HG03432 (cell line): ENCODE measurements at regions not wholly inside any gene's neighbourhood (a gene's known extent, or its start where the extent isn't known, plus 50 kb on each side); places are given as distances from the start of the nearest gene placed in this dataset.
"Not testable (repeated sequence)": the region's sequence is repeated elsewhere in the genome, so short reads cannot be mapped to it uniquely, and the experiment has no call there.

Experiments used
- ATAC-seq: cut with Tn5 transposase; IDR thresholded peaks from one replicate; pipeline ENCODE4 v1.9.1; 2021; ENCODE audit warnings: mild to moderate bottlenecking, moderate library complexity; ENCODE audit not compliant: unreplicated experiment

DNA sequence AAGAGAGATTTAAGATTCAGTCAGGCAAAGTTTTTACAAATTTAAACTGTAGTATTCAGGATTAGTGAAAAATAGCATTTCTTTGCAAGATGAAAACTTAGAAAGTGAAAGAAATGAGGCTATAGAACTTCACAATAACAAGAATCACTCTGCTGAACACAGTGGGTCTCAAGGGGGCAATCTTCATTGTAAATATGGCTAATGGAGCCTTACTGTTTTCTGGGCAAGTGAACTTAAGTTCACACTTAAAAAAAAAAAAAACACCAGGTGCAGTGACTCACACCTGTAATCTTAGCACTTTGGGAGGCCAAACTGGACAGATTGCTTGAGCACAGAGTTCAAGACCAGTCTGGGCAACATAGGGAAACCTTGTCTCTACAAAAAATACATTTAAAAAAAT lies 175.9 kb upstream of the SNX2 start:
- no peak for ATAC-seq

DNA sequence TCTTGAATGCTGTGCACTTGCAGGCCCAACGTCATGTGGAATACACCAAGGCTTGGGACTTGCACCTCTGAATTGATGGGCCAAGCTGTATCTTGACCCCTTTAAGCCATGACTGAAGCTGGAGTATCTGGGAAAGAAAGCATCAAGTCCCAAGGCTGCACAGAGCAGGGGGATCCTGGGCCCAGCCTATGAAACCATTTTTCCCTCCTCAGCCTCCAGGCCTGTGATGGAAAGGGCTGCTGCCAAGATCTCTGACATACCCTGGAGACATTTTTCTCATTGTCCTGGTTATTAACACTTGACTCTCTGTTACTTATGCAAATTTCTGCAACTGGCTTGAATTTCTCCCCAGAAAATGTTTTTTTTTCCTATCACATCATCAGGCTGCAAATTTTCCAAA lies 174.0 kb upstream of the SNX2 start:
- ATAC-seq: no peak

DNA sequence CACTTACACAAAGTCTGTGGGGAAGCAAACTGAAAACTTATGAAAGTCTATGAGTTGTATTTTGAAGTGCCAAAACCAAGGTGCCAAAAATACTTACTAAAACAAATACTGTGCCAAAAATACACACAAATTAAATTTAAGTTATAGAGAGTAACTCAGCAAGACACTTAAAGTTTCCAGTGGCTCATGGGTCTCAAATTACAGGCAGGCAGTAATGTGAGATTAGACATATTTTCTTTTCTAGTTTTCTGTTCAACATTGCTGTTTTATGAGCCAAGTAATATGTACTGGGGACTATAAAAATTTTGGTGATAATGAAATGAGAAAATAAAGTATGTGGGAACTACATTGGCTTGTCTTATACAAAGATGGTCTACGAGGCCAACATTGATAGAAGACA lies 172.2 kb upstream of the SNX2 start:
- no peak for ATAC-seq

DNA sequence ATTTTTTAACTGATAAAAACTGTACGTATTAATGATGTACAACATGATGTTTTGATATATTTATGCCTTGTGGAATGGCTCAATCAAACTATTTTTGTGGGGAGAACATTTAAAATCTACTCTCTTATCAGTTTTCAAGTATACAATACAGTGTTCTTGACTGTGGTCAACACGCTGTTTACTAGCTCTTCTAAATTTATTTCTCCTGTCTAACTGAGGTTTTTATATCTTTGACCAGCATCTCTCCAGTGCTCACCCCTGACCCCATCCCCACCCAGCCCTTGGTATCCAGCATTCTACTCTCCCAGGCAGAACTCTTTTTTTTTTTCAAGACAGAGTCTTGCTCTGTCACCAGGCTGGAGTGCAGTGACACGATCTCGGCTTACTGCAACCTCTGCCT lies 169.6 kb upstream of the SNX2 start:
- ATAC-seq: no peak

DNA sequence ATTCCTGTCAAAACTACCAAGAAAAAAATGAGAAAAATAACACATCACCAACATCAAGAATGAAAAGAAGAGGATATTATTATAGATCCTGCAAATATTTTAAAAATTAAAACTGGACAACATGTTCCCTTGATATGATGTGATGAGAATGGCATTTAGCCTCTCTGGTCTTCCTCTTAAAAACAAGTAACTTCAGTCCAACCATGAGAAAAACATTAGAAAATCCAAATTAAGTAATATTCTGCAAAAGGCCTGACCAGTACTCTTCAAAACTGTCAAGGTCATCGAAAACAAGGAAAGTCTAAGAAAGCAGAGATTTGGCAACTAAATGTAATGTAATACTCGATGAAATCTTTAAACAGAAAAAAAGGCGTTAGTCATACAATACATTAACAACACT lies 167.1 kb upstream of the SNX2 start:
- no peak for ATAC-seq

DNA sequence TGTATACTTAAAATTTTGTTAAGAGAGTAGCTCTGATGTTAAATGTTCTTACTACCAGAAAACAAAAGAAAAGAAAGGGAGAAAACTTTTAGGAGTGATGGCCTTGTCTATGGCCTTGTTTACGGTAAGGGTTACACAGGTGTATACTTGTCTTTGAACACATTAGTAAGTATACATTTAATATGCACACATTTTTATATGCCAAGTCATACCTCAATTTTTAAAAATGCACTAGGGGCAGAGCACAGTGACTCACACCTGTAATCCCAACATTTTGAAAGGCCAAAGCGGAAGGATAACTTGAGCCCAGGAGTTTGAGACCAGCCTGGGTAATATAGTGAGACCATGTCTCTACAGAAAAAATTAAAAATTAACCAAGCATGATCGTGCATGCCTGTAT lies 166.7 kb upstream of the SNX2 start:
- no peak for ATAC-seq

DNA sequence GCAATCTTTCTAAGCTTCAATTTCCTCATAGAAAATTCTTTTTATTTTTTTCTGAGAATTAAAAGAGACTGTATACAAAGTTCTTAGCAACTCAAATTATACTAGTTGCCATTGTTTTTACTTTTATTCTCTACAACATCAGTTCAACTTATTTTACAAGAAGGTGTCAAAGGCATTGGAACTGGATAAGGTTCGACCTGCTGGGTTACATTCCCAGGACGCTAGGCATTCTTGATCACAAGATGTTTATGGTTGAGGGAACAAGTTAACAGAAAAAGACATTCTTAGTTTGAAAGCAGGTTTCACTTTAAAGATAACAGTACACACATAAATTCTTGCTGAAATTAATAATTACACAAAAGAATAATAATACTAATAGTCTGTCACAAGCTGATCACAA lies 163.5 kb upstream of the SNX2 start:
- ATAC-seq: no peak

DNA sequence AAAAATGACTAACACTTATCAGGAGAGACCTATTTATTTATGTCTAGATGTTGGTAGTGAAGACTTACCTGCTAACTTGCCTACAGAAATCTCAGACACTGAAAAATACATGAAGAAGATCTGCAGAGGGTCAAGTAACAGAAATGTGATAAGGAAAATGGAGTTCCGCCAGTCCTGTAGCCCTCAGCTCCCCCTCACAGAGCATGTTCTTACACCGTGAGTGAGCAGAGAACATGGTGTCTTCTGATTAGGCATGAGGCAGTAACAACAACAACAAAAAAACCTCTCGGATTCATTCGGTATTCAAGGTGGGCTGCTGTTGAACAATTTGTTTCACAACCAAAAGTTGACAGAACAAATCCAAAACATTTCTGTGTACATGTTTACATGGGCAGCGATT lies 162.0 kb upstream of the SNX2 start:
- no peak for ATAC-seq

DNA sequence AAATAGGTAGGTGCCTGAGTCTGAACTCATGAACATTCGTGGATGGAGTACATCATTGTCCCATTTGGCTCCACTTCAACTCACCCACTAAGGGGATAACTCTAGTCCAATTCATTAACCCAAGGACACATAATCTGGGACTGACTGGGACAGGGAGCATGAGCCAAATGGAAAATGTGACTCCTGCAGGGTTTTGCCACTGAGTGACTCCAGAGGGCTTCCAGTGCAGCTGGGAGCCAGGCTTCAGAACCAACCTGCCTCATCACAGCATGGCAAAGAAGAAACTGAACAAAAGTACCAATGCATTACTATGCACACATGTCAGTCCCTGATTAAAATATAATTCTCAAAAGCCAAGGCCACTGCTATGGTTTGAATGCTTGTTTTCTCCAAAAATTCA lies 159.7 kb upstream of the SNX2 start:
- ATAC-seq: no peak

DNA sequence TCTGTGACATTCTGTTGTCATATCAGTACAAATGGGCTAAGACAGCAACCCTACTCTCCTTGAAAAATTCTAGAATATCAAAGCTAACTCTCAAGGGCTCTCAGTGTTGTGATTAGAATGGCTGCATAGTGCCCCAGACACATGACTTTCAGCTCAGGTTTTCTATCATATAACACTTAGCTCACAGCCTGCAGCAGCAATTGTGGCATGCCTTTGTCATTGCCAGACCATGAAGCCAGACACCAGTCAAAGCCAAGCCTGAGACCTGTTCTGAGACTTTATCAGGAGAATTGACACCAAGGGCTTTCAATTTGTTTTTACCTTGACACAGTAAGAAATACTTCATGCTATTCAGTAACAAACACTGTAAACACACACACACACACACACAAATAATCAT lies 159.0 kb upstream of the SNX2 start:
- ATAC-seq: no peak

DNA sequence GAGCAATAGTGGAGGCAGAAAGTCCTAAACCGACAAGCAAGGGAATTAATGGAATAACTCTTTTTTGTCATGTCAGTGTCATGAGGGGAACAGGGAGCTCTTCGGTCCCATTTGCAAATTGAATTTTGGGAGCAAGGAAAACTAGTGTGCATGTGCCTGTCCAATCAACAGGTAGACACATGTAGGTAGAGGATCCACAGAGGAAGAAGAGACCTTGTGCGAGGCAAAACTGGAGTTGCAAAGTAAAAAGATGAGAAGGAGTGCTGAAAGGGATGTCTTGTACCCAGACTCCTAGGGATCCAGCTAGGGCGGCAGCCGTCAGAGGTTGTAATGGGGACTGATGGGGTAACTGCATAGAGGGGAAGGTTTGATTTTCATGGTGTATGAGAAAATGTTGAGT lies 156.8 kb upstream of the SNX2 start:
- ATAC-seq: not testable (repeated sequence)

DNA sequence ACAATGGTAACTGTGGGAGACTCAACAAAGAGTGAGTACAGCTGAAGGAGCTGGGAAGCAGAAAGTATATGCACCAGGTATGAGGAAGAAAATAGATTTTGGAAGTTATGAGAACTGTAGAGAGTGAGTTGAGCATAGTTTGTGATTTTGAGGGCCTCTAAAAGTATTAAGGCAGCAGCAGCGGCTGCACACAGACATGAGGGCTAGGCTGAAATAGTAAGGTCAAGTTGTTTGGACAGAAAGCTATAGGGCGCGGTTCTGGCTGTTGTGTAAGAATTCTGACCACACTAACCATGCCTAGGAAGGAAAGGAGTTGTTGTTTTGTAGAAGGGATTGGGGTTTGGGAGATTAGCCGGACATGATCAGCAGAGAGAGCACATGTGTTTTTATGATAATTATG lies 154.1 kb upstream of the SNX2 start:
- ATAC-seq: not testable (repeated sequence)

DNA sequence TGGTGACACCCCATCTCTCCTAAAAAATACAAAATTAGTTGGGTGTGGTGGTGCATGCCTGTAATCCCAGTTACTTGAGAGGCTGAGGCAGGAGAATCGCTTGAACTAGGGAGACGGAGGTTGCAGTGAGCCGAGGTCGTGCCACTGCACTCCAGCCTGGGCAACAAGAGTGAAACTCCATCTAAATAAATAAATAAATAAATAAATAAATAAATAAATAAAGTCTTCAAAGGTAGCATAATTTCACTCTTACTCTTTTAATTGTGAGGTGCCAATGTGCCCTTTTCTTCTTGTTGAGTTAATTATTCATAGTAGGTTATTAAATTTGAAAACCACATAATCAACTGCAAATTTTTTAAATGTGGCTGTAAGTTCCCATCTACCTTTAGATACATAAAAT lies 146.2 kb upstream of the SNX2 start:
- ATAC-seq: not testable (repeated sequence)

DNA sequence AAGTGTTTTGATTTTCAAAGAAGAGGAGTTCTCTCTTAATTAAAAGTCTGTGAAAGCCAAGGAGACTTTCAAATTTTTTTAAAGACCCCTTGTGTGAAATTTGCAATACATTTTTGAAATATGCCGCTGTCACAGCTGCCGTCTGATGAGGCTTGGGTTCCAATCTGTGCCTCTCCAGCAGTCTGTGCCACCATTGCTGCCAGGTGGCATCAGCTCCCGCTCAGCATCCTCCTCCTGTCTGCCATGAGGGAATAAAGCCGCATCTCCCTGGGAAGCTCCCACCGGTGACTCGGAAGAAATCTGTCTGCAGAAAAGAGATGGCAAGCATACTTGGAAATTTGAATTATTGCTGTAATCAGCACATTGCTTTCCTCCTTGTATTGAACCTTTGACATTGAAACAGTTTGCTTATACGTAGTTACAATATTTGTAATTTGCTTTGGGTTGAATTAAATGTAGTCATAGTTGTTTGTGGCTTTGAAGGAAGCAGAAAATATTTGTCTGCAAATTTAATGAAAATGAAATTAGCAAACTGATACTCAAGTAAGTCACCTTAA lies 145.7 kb upstream of the SNX2 start:
- ATAC-seq: no peak

DNA sequence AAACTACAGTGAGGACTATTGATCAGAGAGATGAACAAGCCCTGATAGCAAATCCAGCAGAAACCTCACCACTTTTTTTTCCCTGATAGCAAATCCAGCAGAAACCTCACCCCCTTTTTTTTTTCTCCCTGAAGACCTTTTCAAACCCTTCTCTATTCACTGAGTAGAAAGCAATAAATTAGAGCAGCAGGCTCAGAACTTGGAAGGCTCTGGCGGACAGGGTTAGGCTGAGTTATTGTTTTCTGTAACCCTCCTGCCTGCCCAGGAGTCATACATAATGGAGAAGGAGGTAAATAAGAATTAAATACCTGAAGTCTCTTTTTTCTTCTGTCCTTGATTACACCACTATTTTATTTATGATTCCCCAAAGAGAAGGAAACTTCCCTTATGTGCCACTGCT lies 136.3 kb upstream of the SNX2 start:
- no peak for ATAC-seq

DNA sequence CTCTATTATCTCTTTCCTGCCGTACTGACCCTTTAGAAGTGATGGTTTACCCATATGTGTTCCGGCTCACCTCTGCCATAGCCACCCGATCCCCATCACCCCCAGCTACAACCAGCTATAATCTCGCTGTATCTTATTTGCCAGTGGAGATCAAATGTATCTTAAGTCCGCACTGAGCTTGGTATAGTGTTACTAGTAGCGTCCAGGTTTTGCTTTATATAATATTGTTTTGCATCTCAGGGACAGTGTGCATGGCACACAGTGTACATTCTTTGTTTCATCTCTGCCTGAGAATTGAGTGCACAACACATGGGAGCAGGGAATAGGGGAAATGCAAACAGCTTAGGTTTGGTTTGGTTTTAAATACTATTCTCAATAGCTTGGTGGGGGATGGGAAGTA lies 135.8 kb upstream of the SNX2 start:
- ATAC-seq: no peak

DNA sequence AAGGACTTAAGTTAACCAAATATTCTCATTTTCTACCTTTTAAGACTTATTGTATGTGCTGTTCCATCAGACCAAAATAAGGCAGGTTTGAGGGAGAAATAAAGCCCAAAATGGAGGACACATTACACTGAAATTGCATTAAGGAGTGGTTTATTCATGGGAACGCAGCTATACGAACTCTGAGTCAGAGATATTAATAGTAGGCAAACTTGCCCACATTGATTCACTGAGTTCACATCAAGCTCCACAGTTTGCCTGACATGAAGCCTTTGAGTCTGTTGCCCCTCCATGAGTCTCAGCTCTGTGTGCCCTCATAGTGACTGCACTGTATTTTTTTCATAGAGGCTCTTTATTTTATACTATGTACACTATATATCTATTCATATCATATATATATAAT lies 135.0 kb upstream of the SNX2 start:
- ATAC-seq: no peak

DNA sequence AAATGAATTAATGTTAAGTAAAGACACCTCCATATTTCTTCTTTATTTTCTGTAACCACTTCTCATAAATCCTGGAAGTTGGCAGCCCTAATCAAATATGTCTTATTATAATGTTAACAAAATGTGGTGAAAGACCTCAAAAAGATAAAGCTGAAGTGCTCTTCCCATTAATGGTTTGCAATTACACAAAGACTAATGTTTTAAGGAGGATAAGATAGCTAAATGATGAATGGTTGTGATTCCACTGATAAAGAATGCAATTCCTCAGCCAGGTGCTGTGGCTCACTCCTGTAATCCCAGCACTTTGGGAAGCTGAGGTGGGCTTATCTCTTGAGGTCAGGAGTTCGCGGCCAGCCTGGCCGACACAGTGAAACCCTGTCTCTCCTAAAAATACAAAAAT lies 125.8 kb upstream of the SNX2 start:
- ATAC-seq: no peak

DNA sequence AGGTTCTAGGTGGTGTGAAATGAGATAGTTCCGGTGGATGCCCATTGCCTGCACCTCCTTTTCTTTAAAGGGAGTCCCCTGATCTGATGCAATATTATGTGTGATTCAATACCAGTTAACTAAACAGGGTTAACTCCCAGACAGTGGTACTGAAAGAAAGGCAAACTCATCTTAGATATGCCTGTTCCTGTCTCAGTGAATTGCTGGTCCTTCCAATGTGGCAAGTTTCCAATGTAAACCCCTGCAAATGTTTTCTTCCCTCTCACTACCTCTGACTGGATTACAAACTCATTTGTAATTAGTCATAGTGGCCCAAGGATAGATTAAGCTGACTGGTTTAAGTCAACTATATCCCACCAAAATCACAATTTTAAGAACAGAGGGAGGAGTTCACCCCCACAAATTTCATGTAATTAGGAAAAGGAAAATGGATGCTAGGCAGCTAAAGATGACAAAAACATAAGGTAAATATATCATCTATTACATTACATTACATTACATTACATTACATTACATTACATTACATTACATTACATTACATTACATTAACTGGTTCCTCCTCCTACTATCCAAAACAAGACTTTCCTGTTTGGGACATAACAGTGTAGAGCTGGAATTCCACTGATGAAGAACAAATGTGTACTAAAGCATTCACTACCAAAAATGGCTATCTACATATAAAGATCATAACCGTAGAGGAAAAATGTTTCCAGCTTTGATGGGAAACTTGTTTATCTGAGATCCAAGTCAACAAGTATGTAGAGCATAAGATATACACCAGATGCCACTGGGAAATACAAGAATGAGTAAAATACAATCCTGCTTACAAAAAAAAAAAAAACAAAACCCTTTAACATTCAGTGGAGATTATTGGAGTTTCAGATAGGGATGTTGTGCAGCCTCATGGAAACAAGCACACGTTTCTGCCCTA lies 121.5 kb upstream of the SNX2 start:
- ATAC-seq: no peak

DNA sequence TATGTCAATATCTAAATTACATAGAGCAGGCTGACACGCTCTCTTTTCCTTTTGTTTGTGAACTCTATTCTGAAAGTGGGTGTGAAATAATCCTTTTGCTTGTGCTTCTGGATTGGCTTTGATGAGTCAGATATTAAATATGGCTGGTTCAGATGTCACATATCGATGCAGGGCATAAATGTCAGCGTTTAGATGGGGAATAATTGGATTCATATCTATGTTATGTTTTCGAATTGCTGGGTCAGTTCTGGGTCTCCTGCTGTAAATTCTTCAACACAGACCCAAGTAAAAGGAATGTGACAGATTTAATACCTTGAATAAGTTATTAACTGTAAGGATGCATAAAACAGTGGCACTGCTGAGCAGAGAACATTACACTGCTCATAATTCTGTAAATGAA lies 118.7 kb upstream of the SNX2 start:
- no peak for ATAC-seq

DNA sequence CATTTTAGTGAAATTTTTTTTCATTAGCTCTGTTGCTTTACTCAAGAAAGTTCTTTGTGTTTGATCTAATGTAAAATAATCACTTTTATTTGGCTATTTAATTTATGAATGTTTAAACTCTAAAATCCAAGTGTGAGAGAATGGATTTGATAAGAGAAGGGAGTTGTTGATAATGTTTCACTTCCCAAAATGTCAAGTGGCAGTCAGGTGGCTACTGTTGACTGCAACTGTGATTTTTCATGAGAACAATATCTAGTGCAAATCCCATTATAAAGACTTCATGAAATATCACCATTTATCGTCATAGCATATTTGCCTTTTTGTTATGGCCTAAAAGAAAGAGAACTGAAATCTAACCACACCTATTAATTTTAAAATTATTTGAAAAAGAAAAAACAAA lies 118.3 kb upstream of the SNX2 start:
- no peak for ATAC-seq

DNA sequence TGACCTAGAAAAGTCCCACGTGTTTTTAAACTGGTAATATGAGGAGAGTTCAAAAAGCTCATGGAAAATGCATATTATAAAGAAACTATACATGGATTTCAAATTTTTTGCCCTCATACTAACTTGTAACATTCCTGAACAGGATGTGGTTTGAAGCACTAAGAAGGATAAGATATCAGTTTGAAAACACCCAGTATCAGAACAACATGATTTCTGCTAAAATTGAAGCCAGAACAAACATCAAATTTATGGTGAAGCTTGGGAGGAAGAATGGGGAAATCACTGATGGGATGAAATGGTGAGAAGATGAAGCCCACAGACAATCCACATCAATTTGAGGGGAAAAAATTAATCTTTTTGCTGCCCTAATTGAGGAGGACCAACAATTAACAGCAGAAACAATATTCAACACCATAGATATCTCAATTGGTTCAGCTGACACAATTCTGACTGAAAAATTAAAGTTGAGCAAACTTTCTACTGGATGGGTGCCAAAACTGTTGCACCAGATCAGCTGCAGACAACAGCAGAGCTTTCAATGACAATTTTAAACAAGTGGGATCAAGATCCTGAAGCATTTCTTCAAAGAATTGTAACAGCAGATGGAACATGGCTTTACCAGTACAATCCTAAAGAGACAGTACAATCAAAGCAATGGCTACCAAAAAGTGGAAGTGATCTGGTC lies 113.2 kb upstream of the SNX2 start:
- ATAC-seq: no peak
